ENCODE measurements at regions not wholly inside any gene's neighbourhood (a gene's known extent, or its start where the extent isn't known, plus 50 kb on each side); places are given as distances from the start of the nearest gene placed in this dataset.

- no peak overlapping the region for H2AFZ ChIP-seq (ENCODE audit: low read length)
- no peak overlapping the region for H3K27ac ChIP-seq (ENCODE audit: extremely low read length, insufficient read depth, low read length)
- no peak for TF ChIP-seq AFF4 (CRISPR knock-in tag; IDR thresholded peaks at IDR 0.05)
- TF ChIP-seq ZNF12 (CRISPR knock-in tag; IDR thresholded peaks at IDR 0.05): peak; percentile 94
- H3K4me2 ChIP-seq (ENCODE audit: low read depth, low read length): no peak overlapping the region
- H3K36me3 ChIP-seq (replicated peaks in 1 of 2; ENCODE audit: control insufficient read depth in 1 of 2, insufficient read depth in 2 of 2, low read length in 2 of 2): no peaks in the 10 kb centered on the region
- BruUV-seq (replicated peaks): no TSS peak
- no peak for ATAC-seq
- POLR2A ChIA-PET: no interaction called here
- no peak overlapping the region for H3K9ac ChIP-seq (ENCODE audit: insufficient read depth, low read depth, low read length)
- H3K4me3 ChIP-seq (replicated peaks in 1 of 3; ENCODE audit: insufficient read depth in 1 of 3, low read depth in 2 of 3, low read length in 3 of 3): no peak overlapping the region
- intact Hi-C loops (cut with micrococcal nuclease; ENCODE audit: unreplicated experiment): no loop called here
- CTCF ChIA-PET (ENCODE audit: low intra/inter-chr PET ratio, low total read pairs): no interaction called here
- no peak for FAIRE-seq
- in situ Hi-C loops (cut with HindIII; ENCODE audit: extremely low pct_ligation_motif_present, low pct_unique_long_range_greater_than_20kb): no loop called here
- 88% methylated on average over 2 of the region's 2 CpGs for WGBS (ENCODE audit: low lambda C conversion rate)
- H3K27me3 ChIP-seq (ENCODE audit: control insufficient read depth in 1 of 2, insufficient read depth in 2 of 2, low read length in 2 of 2): no peaks in the 10 kb centered on the region
- H3K9me3 ChIP-seq (ENCODE audit: low read length): no peaks in the 10 kb centered on the region
- no peak for DNase-seq (ENCODE audit: low spot score)
- peaks cover 36% of the 10 kb centered on the region for H3K4me1 ChIP-seq (ENCODE audit: insufficient read depth, low read length)
- H4K20me1 ChIP-seq (ENCODE audit: insufficient read depth, low read length): no peaks in the 10 kb centered on the region
- no peaks in the 10 kb centered on the region for H3K79me2 ChIP-seq (ENCODE audit: insufficient read depth, low read length)
Measured at GRCh38 chr18:70411307-70411706, 122.5 kb downstream of the SOCS6 start.

- Histone ChIP-seq H3K27me3 (ENCODE audit: control insufficient read depth in 1 of 2, insufficient read depth in 2 of 2, low read length in 2 of 2) (no peaks in the 10 kb centered on the region), H3K36me3 (replicated peaks in 1 of 2; ENCODE audit: control insufficient read depth in 1 of 2, insufficient read depth in 2 of 2, low read length in 2 of 2) (no peaks in the 10 kb centered on the region), H3K9me3 (ENCODE audit: low read length) (no peaks in the 10 kb centered on the region), H3K9ac (ENCODE audit: insufficient read depth, low read depth, low read length) (no peak overlapping the region), H4K20me1 (ENCODE audit: insufficient read depth, low read length) (no peaks in the 10 kb centered on the region), H3K79me2 (ENCODE audit: insufficient read depth, low read length) (no peaks in the 10 kb centered on the region), H2AFZ (ENCODE audit: low read length) (no peak overlapping the region), H3K27ac (ENCODE audit: extremely low read length, insufficient read depth, low read length) (no peak overlapping the region), H3K4me1 (ENCODE audit: insufficient read depth, low read length) (no peaks in the 10 kb centered on the region), H3K4me2 (ENCODE audit: low read depth, low read length) (no peak overlapping the region), H3K4me3 (replicated peaks in 1 of 3; ENCODE audit: insufficient read depth in 1 of 3, low read depth in 2 of 3, low read length in 3 of 3) (no peak overlapping the region)
- POLR2A ChIA-PET: no interaction called here
- FAIRE-seq (no peak), ATAC-seq (no peak), DNase-seq (ENCODE audit: low spot score) (no peak)
- WGBS (ENCODE audit: low lambda C conversion rate): 86% methylated on average over 2 of the region's 3 CpGs
- in situ Hi-C loops (cut with HindIII; ENCODE audit: extremely low pct_ligation_motif_present, low pct_unique_long_range_greater_than_20kb): no loop called here
- BruUV-seq (replicated peaks): no TSS peak
- CTCF ChIA-PET (ENCODE audit: low intra/inter-chr PET ratio, low total read pairs): no interaction called here
- intact Hi-C loops (cut with micrococcal nuclease; ENCODE audit: unreplicated experiment): no loop called here
- TF ChIP-seq SP2 (CRISPR knock-in tag; IDR thresholded peaks at IDR 0.05) (no peak), SIN3B (IDR thresholded peaks at IDR 0.05; ENCODE audit: low read length) (no peak), NR3C1 (CRISPR knock-in tag; IDR thresholded peaks at IDR 0.05) (no peak), ZNF253 (CRISPR knock-in tag; IDR thresholded peaks at IDR 0.05; ENCODE audit: borderline replicate concordance) (no peak), ZNF264 (CRISPR knock-in tag; IDR thresholded peaks at IDR 0.05) (no peak), ZNF768 (CRISPR knock-in tag; IDR thresholded peaks at IDR 0.05) (no peak), MLLT10 (CRISPR knock-in tag; IDR thresholded peaks at IDR 0.05) (no peak), NFIB (CRISPR knock-in tag; IDR thresholded peaks at IDR 0.05; ENCODE audit: borderline replicate concordance) (no peak), ZSCAN9 (CRISPR knock-in tag; IDR thresholded peaks at IDR 0.05; ENCODE audit: borderline replicate concordance) (no peak), ZMYM3 (CRISPR knock-in tag; IDR thresholded peaks at IDR 0.05) (no peak), ZBTB49 (CRISPR knock-in tag; IDR thresholded peaks at IDR 0.05; ENCODE audit: borderline replicate concordance) (no peak), NR1H2 (CRISPR knock-in tag; IDR thresholded peaks at IDR 0.05; ENCODE audit: borderline replicate concordance, low read depth) (no peak), NFE2L2 (IDR thresholded peaks at IDR 0.05; ENCODE audit: low read length) (no peak), EZH2 (conservative IDR thresholded peaks at IDR 0.05; ENCODE audit: low read depth, low read length) (no peak), MIER3 (CRISPR knock-in tag; IDR thresholded peaks at IDR 0.05; ENCODE audit: borderline replicate concordance) (no peak)
Measured at GRCh38 chr18:70405052-70405451, 116.2 kb downstream of the SOCS6 start.

Data from HepG2 (cell line).